GM04504 (cell line): ENCODE measurements at regions not wholly inside any gene's neighbourhood (a gene's known extent, or its start where the extent isn't known, plus 50 kb on each side); places are given as distances from the start of the nearest gene placed in this dataset.
A peak's percentile ranks its signal among the peaks of the same experiment; 100 is the strongest.

ENCODE experiments used
- DNase-seq: peaks from one replicate; pipeline ENCODE4 v3.0.0-alpha.2; 2012; ENCODE audit warnings: low read depth

DNA sequence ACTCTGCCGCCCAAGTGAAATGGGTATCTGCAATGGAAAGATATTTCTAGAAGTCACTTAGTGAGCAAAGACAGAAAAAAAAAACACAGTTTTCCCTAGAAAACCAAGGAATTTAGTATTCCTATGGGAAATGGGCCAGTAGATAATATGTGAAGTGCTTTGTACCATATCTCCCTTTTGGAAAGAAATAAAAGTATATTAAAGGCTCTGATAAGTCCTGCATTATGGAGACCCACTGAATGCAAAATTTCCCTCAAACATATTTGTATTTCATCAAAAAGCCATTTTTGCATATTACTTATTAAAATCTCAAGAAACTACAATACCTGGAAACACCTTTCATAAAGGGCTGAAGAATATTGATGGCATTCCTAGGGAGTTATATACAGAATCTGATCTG is 51.6 kb upstream of the DYNLRB2 start:
- DNase-seq = no peak

DNA sequence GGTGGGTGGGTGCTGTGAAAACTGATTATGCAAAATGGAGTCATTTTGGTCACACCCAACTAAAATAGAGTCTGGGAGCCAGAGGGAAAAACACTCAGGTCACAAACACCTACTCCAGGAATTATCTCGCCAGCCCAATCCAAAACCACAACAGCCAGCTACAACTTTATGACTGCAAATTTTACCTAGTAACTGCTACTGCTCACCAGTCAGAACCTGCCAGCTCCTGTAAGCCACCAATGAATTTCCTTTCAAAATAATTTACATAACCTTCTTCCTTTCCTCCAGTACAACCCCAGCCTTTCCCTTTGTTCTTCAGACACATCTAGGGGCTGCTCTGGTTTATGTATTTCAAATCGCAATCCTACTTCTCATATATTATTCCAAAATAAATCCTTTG is 52.6 kb upstream of the DYNLRB2 start:
- DNase-seq = no peak

DNA sequence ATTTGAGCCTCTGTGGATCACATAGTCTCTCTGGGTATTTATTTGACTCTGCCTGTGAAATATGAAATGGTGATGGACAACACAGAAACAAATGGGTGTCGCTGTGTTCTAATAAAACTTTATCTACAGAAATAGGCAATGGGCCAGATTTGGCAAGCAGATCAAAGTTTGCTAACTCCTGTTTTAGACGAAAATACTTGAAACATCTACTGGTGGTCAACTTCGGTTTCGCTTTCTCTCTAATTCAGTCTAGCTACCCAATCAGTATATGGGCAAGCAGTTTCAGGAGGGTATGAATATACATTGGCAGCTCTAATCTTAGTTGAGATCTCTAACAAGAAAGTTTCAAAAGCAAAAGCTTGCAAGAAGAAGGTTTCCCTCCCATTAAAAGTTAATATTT is 60.1 kb upstream of the DYNLRB2 start:
- no peak for DNase-seq

DNA sequence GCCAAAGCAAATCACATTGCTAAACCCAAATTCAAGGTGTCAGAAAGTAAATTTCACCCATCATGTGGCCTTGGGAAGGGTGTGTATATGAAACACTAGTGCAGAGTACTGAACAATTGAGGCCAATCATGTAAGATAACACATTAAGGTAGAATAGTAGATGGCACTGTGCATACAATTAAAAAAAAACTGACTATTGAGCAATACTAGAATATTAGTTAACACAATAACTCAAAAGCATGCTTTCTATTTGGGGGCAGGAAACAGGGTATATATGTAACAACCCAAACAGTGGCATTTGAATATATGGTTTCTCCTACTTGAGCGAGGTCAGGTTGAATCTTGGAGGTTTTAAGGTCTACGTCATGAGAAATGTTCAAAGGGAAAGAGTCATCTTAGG is 63.0 kb upstream of the DYNLRB2 start:
- DNase-seq = no peak

- no peak for DNase-seq
These were observed 72.8 kb upstream of the DYNLRB2 start for GRCh38 chr16:80468029-80468428.

DNA sequence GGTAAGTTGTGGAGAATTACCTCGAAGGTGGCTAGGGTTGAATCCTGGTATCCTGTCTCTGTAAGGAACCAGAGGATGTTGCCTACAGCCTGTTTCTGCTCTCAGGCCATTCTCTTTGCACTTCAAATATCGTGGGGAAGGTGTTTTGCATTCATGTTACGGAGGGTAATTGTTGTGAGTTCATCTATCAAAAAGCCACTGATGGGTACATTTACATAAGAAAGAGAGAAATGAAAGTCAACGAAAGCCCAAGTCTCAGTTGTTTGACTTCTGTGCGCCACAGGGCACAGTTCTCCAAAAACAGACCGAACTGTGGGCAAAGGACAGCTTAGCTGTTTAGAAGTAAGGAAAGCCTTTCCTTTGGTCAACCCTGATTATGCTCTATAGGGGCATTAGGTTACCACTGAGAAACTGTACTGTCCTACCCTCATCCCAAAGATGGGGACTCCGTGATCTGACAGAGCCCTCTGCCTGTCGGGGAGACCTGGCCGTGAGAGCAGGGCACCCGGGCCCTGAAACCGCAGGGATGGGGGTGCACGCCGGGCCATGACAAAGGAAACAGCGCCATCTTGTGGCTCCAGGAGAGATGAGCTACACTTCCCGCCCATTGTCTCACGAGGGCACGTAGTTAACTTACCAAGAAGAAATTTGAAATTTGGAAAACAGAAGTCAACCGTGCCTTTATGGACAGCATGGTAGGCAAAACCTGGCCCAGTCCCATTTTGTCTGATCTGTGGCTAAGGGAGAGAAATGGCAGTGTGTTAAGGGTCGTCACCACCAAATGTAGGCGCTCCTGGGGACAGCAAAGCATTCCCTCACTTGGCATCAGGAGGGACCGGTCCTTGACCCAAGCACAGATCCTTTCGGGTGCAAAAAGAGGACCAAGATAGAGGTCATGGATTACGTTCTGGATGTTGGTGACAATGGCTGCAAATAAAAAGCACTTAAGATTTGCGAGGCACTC is 74.5 kb upstream of the DYNLRB2 start:
- DNase-seq = peak; percentile 10

DNA sequence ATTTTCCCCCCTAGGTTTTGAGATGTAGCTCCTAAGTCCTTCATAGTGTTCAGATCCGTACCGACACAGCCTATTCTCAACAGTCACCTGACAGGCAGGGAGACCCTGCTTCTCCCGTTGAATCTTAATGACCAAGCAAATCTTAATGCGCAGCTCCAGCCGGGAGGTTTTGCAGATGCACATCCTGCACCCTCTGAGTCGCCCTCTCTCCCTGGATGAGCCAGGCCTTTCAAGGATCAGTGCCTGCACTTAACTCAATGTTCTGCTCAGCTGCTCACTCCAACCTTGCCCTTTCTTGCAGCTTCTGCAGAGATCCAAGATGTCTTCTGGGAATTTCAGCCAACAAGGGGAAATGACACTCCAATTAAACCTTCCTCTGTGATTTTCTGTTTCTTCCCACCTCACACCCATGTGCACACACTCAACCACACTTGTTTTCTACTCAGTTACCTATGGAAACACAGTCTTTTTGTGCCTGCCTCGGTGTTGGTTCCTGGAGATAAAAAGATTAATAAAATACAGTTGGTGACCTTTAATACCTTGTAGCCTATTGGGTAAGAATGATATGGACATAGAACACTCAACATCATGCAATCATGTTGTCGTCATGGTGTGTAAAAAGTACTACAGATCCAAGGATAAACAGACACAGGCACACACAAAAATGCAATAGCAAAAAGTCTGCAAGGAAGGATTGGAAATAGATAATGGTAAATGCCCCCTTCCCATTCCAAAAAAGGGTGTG is 76.9 kb upstream of the DYNLRB2 start:
- DNase-seq = no peak

DNA sequence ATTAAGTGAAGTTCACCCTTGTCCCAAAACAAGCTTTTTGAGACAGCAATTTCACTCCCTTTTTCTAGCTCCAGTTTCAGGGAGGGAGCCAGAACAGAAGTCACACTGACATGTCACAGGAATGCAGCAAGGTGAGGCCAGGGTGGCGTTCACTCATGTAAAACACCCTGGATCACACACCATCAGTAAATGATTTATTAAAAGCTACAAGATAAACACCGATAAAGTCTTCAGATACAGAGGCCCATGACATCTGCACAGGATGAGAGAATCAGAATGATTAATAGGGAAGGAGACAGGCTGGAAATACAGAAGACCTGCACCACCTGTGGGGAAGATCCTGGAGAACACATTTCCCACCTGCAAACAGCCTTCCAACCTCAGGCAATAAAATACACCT is 77.5 kb upstream of the DYNLRB2 start:
- DNase-seq = no peak

DNA sequence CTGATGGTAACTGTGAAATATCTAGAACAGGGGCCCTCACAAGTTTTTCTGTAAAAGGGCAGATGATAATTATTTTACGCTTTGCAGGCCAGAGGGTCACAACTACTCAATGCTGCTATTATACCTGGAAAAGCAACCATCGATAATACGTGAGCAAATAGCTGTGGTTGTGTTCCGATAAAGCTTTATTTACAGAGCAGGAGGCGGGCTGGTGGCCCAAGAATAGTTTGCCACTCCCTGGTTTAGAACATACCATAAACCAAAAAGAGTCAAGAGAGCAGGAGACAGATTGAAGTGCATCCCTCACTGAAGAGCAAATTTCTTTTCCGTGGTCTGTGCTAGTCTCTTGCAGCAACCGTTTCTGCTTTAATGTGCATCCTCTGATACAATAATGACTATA is 77.9 kb upstream of the DYNLRB2 start:
- DNase-seq = no peak

- no peak for DNase-seq
These were observed 79.8 kb upstream of the DYNLRB2 start for GRCh38 chr16:80460988-80461387.

DNA sequence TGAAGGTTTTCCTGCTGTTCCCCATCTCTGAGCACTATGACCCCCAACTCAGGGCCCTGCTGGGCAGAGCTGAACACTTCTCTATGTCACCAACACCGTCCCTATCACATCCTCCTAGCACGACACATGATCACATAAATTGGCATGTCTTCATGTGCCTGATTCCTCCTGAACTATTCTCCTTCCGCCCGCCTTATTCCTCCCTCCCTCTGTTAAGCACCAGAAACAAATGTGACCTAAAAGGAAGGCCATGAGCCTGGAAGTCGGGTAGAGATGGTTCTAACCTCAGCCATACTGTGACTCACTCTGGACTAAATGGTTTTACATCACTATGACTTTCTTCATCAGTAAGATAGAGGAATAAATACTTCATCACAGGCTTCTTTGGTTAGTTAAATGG is 80.8 kb upstream of the DYNLRB2 start:
- no peak for DNase-seq

DNA sequence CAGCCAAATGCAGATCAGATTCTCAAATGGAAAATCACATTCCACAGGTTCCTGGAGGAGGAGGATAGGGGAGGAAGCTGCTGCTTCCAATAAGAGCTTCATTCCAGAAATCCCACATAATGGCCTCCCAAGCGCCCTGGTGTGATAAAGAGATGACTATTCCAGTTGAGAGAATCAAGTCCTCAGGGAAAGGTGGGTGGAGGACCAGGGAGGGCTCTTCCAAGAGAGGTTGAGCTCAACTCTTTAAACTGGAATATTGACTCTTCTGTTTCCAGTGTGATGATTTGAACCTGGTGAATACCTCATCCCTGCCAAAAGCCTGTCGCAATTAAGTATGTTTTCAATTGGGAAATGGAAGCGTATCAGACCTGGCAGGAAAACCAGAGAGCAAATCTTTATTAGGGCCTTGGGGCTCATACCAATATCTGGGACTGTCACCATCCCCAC is 81.4 kb upstream of the DYNLRB2 start:
- no peak for DNase-seq

DNA sequence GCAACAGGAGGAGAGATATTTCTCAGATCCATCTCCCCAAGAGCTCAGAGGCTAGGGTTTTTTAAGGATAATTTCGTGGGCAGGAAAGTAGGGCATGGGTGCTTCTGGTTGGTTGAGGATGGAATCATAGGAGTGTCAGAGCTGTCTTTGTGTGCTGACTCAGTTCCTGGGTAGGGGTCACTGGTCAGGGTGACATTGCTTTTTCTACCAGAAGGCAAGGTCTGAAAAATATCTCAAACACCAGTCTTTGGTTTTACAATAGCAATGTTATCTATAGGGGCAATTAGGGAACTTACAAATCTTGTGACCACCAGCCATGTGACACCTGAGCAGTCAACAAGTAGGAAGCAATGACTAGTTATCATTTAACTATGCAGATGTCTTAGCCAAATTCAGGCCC is 82.9 kb upstream of the DYNLRB2 start:
- no peak for DNase-seq

- DNase-seq = no peak
These were observed 86.0 kb upstream of the DYNLRB2 start for GRCh38 chr16:80454802-80455201.

- DNase-seq = no peak
These were observed 91.4 kb upstream of the DYNLRB2 start for GRCh38 chr16:80449392-80449791.

GRCh38 chr16:80447241-80447640 is 93.6 kb upstream of the DYNLRB2 start:
- DNase-seq = no peak

GRCh38 chr16:80442779-80443178 is 98.0 kb upstream of the DYNLRB2 start:
- DNase-seq = no peak

DNA sequence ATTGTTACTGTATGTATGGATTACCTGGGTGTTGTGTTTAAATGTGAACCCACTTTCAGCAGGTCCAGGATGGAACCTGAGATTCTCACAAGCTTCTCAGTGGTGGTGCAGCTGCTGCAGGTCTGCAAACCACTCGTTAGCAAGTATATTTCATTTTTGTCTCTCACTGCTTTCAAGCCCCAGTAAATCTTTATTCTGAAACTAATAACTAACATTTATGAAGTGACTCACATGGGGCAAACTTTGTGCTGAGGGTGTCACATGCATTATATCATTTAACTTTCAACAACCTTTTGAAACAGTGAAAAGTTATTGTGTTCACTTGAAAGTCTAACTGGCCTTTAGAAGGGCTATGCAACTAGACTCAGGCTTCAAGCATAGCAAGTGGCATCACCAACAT is 98.9 kb upstream of the DYNLRB2 start:
- no peak for DNase-seq

- no peak for DNase-seq
These were observed 100.1 kb upstream of the DYNLRB2 start for GRCh38 chr16:80440667-80441066.

DNA sequence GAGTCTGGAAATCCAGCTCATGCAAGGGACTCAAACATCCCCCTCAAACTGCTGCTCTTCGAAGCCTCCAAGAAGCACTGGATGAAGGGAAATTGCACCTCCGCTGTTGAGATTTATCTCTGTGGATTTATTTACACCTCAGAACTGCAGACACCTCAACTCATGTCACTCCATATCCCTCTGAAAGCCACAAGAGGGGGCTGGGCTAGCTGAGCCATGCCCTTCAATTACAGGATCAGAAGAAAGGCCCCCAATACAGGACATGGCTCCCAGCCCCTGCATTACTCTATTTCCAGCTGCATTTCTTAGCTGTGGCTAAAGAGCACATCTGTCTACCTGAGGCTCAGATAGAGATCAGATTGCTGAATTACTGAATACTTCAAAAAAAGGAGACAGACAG is 103.1 kb upstream of the DYNLRB2 start:
- no peak for DNase-seq

DNA sequence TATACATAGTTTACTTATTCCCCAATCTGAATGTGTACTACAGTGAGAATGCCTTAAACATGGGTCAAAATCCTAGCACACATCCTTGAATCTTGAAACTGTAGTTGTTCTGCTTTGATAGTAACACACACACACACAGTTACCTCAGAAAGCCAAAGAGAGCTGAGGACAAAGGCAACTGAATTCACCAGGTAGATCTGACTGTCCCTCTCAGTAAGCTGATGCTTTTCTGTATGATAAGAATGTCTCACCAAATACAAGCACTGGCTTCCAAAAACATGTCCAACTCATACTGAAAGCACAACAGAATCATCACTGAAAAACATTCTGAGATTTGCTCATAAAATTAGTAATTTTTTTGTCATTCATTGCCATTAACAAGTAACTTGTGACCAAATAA is 104.3 kb upstream of the DYNLRB2 start:
- DNase-seq = no peak

DNA sequence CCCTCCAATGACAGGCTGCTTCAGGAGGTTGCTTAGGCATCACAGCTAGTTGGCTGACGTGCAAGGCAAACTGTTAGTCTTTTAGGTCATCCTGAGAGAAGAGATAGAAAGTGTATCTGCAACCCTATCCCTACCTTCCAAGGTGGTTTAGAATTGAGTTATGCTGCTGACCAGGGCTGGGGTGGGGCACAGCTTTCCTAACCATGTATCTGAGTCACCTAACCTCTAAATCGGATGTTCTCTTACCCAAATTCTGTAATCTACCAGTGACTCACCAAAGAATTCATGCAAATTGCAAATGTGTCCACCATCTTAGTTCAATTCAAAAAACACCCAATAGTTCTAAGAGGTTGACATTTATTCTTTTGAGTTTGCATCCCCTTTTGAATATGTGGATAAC is 107.2 kb upstream of the DYNLRB2 start:
- no peak for DNase-seq

- DNase-seq = no peak
These were observed 113.0 kb upstream of the DYNLRB2 start for GRCh38 chr16:80427795-80428194.
